ENCODE measurements at regions not wholly inside any gene's neighbourhood (a gene's known extent, or its start where the extent isn't known, plus 50 kb on each side); places are given as distances from the start of the nearest gene placed in this dataset.

GRCh38 chr5:57862942-57863341 lies 380.3 kb upstream of the ACTBL2 start:
- Histone ChIP-seq H3K27ac (no peak overlapping the region), H3K4me1 (ENCODE audit: insufficient read depth) (peaks cover 1% of the 10 kb centered on the region), H3K9me3 (no peaks in the 10 kb centered on the region), H3K27me3 (no peaks in the 10 kb centered on the region), H3K4me3 (no peak overlapping the region), H3K36me3 (no peaks in the 10 kb centered on the region)
- DNase-seq: no peak
- intact Hi-C loops (cut with DNase I): no loop called here
- WGBS, 3 donors: 24 to 37% (median 31%) methylated on average over 4 of the region's 4 CpGs
- TF ChIP-seq POLR2A (IDR thresholded peaks at IDR 0.05): no peak
- no peak for TF ChIP-seq CTCF (IDR thresholded peaks at IDR 0.05)
- TF ChIP-seq EP300 (IDR thresholded peaks at IDR 0.05): no peak

GRCh38 chr5:57862471-57862911 lies 379.9 kb upstream of the ACTBL2 start:
- Histone ChIP-seq H3K4me1 (ENCODE audit: insufficient read depth) (peaks cover 1% of the 10 kb centered on the region), H3K9me3 (no peaks in the 10 kb centered on the region), H3K36me3 (no peaks in the 10 kb centered on the region), H3K27ac (no peak overlapping the region), H3K4me3 (no peak overlapping the region), H3K27me3 (no peaks in the 10 kb centered on the region)
- TF ChIP-seq CTCF (IDR thresholded peaks at IDR 0.05) (no peak), POLR2A (IDR thresholded peaks at IDR 0.05) (no peak), EP300 (IDR thresholded peaks at IDR 0.05) (no peak)
- intact Hi-C loops (cut with DNase I): no loop called here
- DNase-seq: no peak
- 21 to 43% (median 29%) methylated on average over 5 of the region's 5 CpGs for WGBS, 3 donors

GRCh38 chr5:57859626-57860025 lies 377.0 kb upstream of the ACTBL2 start:
- H3K36me3 ChIP-seq: no peaks in the 10 kb centered on the region
- TF ChIP-seq EP300 (IDR thresholded peaks at IDR 0.05) (no peak), CTCF (IDR thresholded peaks at IDR 0.05) (no peak), POLR2A (IDR thresholded peaks at IDR 0.05) (no peak)
- H3K9me3 ChIP-seq: no peaks in the 10 kb centered on the region
- intact Hi-C loops (cut with DNase I): no loop called here
- no peak overlapping the region for H3K4me3 ChIP-seq
- DNase-seq: no peak
- peaks cover 1% of the 10 kb centered on the region for H3K4me1 ChIP-seq (ENCODE audit: insufficient read depth)
- 93 to 97% (median 94%) methylated on average over 3 of the region's 3 CpGs for WGBS, 3 donors
- no peak overlapping the region for H3K27ac ChIP-seq
- no peaks in the 10 kb centered on the region for H3K27me3 ChIP-seq

GRCh38 chr5:57858905-57859304 lies 376.3 kb upstream of the ACTBL2 start:
- no peak overlapping the region for H3K27ac ChIP-seq
- intact Hi-C loops (cut with DNase I): no loop called here
- no peak overlapping the region for H3K4me3 ChIP-seq
- H3K9me3 ChIP-seq: no peaks in the 10 kb centered on the region
- DNase-seq: no peak
- TF ChIP-seq POLR2A (IDR thresholded peaks at IDR 0.05): no peak
- no peak for TF ChIP-seq EP300 (IDR thresholded peaks at IDR 0.05)
- no peak for TF ChIP-seq CTCF (IDR thresholded peaks at IDR 0.05)
- H3K4me1 ChIP-seq (ENCODE audit: insufficient read depth): peaks cover 1% of the 10 kb centered on the region
- no peaks in the 10 kb centered on the region for H3K27me3 ChIP-seq
- H3K36me3 ChIP-seq: no peaks in the 10 kb centered on the region

- Histone ChIP-seq H3K27me3 (no peaks in the 10 kb centered on the region), H3K9me3 (no peaks in the 10 kb centered on the region), H3K4me3 (no peak overlapping the region), H3K4me1 (ENCODE audit: insufficient read depth) (peaks cover 1% of the 10 kb centered on the region), H3K27ac (no peak overlapping the region), H3K36me3 (no peaks in the 10 kb centered on the region)
- TF ChIP-seq EP300 (IDR thresholded peaks at IDR 0.05) (no peak), CTCF (IDR thresholded peaks at IDR 0.05) (no peak), POLR2A (IDR thresholded peaks at IDR 0.05) (no peak)
- intact Hi-C loops (cut with DNase I): no loop called here
- no peak for DNase-seq
Measured at GRCh38 chr5:57857696-57858095, 375.1 kb upstream of the ACTBL2 start.

All from ovary (tissue), 7 donors.